Mesendoderm (in vitro differentiated cells): ENCODE measurements at regions not wholly inside any gene's neighbourhood (a gene's known extent, or its start where the extent isn't known, plus 50 kb on each side); places are given as distances from the start of the nearest gene placed in this dataset.
A peak's percentile ranks its signal among the peaks of the same experiment; 100 is the strongest.

ENCODE experiments used
- DNase-seq: peaks from one replicate; pipeline ENCODE4 v3.0.0; 2013
- H2AK5ac ChIP-seq: 2 replicates; pipeline ENCODE4 v1.6.1; 2013; ENCODE audit warnings: low read length, inconsistent platforms
- H2BK120ac ChIP-seq: 2 replicates; pipeline ENCODE4 v1.6.1; 2013; ENCODE audit warnings: low read depth, mild to moderate bottlenecking, low read length, moderate library complexity, mixed read lengths
- H2BK15ac ChIP-seq: replicated peaks from 2 replicates; pipeline ENCODE4 v1.6.1; 2013; ENCODE audit warnings: low read depth, mild to moderate bottlenecking, moderate library complexity
- H2BK5ac ChIP-seq: 2 replicates; pipeline ENCODE4 v1.6.1; 2013; ENCODE audit warnings: low read length, inconsistent platforms
- H3K18ac ChIP-seq: 2 replicates; pipeline ENCODE4 v1.6.1; 2013; ENCODE audit warnings: mild to moderate bottlenecking, low read length, mixed read lengths
- H3K23ac ChIP-seq: one replicate; pipeline ENCODE4 v1.6.1; 2013; ENCODE audit warnings: low read length
- H3K27ac ChIP-seq: 2 replicates; pipeline ENCODE4 v1.5.1; 2013; ENCODE audit warnings: low read depth, mild to moderate bottlenecking, inconsistent platforms, low read length, moderate library complexity
- H3K27me3 ChIP-seq: 2 replicates; pipeline ENCODE4 v1.6.1; 2013; ENCODE audit warnings: low read length, control low read depth, mild to moderate bottlenecking, inconsistent platforms; ENCODE audit not compliant: insufficient read depth, poor library complexity
- H3K36me3 ChIP-seq: 2 replicates; pipeline ENCODE4 v1.6.1; 2013; ENCODE audit warnings: low read length, inconsistent platforms; ENCODE audit not compliant: control insufficient read depth, insufficient read depth
- H3K4ac ChIP-seq: one replicate; pipeline ENCODE4 v1.6.1; 2013; ENCODE audit warnings: low read depth, mild to moderate bottlenecking, low read length, moderate library complexity
- H3K4me1 ChIP-seq: 2 replicates; pipeline ENCODE4 v1.6.1; 2013; ENCODE audit warnings: low read depth, low read length, inconsistent platforms; ENCODE audit not compliant: control insufficient read depth
- H3K4me2 ChIP-seq: 2 replicates; pipeline ENCODE4 v1.6.1; 2013; ENCODE audit warnings: low read length
- H3K4me3 ChIP-seq: 2 replicates; pipeline ENCODE4 v1.5.1; 2013; ENCODE audit warnings: mild to moderate bottlenecking, low read length
- H3K56ac ChIP-seq: one replicate; pipeline ENCODE4 v1.6.1; 2013; ENCODE audit warnings: low read length
- H3K79me1 ChIP-seq: 2 replicates; pipeline ENCODE4 v1.6.1; 2013; ENCODE audit warnings: low read length, inconsistent platforms
- H3K79me2 ChIP-seq: 2 replicates; pipeline ENCODE4 v1.6.1; 2013; ENCODE audit warnings: mild to moderate bottlenecking, low read length; ENCODE audit not compliant: control insufficient read depth, insufficient read depth
- H3K9ac ChIP-seq: 2 replicates; pipeline ENCODE4 v1.6.1; 2013; ENCODE audit warnings: low read length, inconsistent platforms
- H4K5ac ChIP-seq: one replicate; pipeline ENCODE4 v1.6.1; 2013; ENCODE audit warnings: low read length
- H4K8ac ChIP-seq: one replicate; pipeline ENCODE4 v1.6.1; 2013; ENCODE audit warnings: low read depth, mild to moderate bottlenecking, control low read depth, low read length, moderate library complexity
- WGBS: extraction: QIAGEN DNeasy Blood & Tissue Kit; methylation state at CpG from one replicate; pipeline ENCODE4 v1.1.7; 2013; ENCODE audit warnings: low lambda C conversion rate, missing lambda C conversion rate; ENCODE audit not compliant: insufficient coverage; ENCODE audit errors: extremely low coverage; 5-methylcytosine and 5-hydroxymethylcytosine counted together

- H3K23ac ChIP-seq = no peak overlapping the region
- no peak overlapping the region for H4K5ac ChIP-seq
- no peak overlapping the region for H2BK5ac ChIP-seq
- no peak overlapping the region for H3K4ac ChIP-seq
- H3K36me3 ChIP-seq = no peaks in the 10 kb centered on the region
- H3K4me1 ChIP-seq = no peaks in the 10 kb centered on the region
- no peak overlapping the region for H3K56ac ChIP-seq
- no peak overlapping the region for H2BK15ac ChIP-seq
- H3K79me1 ChIP-seq = no peaks in the 10 kb centered on the region
- no peak overlapping the region for H3K4me3 ChIP-seq
- peak; percentile 26 for DNase-seq
- WGBS = no CpG with 5 or more reads among the region's 1 CpG
- no peak overlapping the region for H3K9ac ChIP-seq
- H3K27ac ChIP-seq = no peak overlapping the region
- H4K8ac ChIP-seq = no peak overlapping the region
- H2BK120ac ChIP-seq = no peak overlapping the region
- H3K79me2 ChIP-seq = no peaks in the 10 kb centered on the region
- H3K27me3 ChIP-seq = no peaks in the 10 kb centered on the region
- no peak overlapping the region for H3K18ac ChIP-seq
- no peak overlapping the region for H2AK5ac ChIP-seq
- no peak overlapping the region for H3K4me2 ChIP-seq
These were observed 780.2 kb upstream of the WWC1 start for GRCh38 chr5:167511276-167511675.

- no peak for DNase-seq
- Histone ChIP-seq H3K79me2 (no peaks in the 10 kb centered on the region), H3K36me3 (no peaks in the 10 kb centered on the region), H4K5ac (no peak overlapping the region), H2BK5ac (no peak overlapping the region), H3K9ac (no peak overlapping the region), H3K27ac (no peak overlapping the region), H3K4me1 (no peaks in the 10 kb centered on the region), H4K8ac (no peak overlapping the region), H3K79me1 (no peaks in the 10 kb centered on the region), H2AK5ac (no peak overlapping the region), H3K4me3 (no peak overlapping the region), H3K27me3 (no peaks in the 10 kb centered on the region), H3K23ac (no peak overlapping the region), H3K4ac (no peak overlapping the region), H2BK15ac (no peak overlapping the region), H3K18ac (no peak overlapping the region), H3K56ac (no peak overlapping the region), H3K4me2 (no peak overlapping the region), H2BK120ac (no peak overlapping the region)
- no CpG with 5 or more reads among the region's 2 CpGs for WGBS
These were observed 779.3 kb upstream of the WWC1 start for GRCh38 chr5:167512111-167512510.

GRCh38 chr5:167513381-167513780 is 778.1 kb upstream of the WWC1 start:
- Histone ChIP-seq H3K27ac (no peak overlapping the region), H2AK5ac (no peak overlapping the region), H4K8ac (no peak overlapping the region), H3K79me1 (no peaks in the 10 kb centered on the region), H4K5ac (no peak overlapping the region), H3K4me3 (no peak overlapping the region), H3K18ac (no peak overlapping the region), H3K4me2 (no peak overlapping the region), H3K27me3 (no peaks in the 10 kb centered on the region), H3K56ac (no peak overlapping the region), H3K4ac (no peak overlapping the region), H3K9ac (no peak overlapping the region), H3K4me1 (no peaks in the 10 kb centered on the region), H2BK5ac (no peak overlapping the region), H3K79me2 (no peaks in the 10 kb centered on the region), H3K23ac (no peak overlapping the region), H2BK15ac (no peak overlapping the region), H2BK120ac (no peak overlapping the region), H3K36me3 (no peaks in the 10 kb centered on the region)
- WGBS = no CpG with 5 or more reads among the region's 7 CpGs
- no peak for DNase-seq

- H3K4ac ChIP-seq = no peak overlapping the region
- no peak overlapping the region for H3K4me3 ChIP-seq
- H2AK5ac ChIP-seq = no peak overlapping the region
- H3K9ac ChIP-seq = no peak overlapping the region
- no CpG with 5 or more reads among the region's 2 CpGs for WGBS
- no peak overlapping the region for H4K8ac ChIP-seq
- H3K56ac ChIP-seq = no peak overlapping the region
- H3K18ac ChIP-seq = no peak overlapping the region
- no peak overlapping the region for H3K23ac ChIP-seq
- H3K4me2 ChIP-seq = no peak overlapping the region
- no peaks in the 10 kb centered on the region for H3K79me1 ChIP-seq
- H3K27ac ChIP-seq = no peak overlapping the region
- H2BK15ac ChIP-seq = no peak overlapping the region
- no peak overlapping the region for H4K5ac ChIP-seq
- H3K27me3 ChIP-seq = no peaks in the 10 kb centered on the region
- no peaks in the 10 kb centered on the region for H3K79me2 ChIP-seq
- H2BK120ac ChIP-seq = no peak overlapping the region
- no peak overlapping the region for H2BK5ac ChIP-seq
- no peak for DNase-seq
- H3K4me1 ChIP-seq = no peaks in the 10 kb centered on the region
- H3K36me3 ChIP-seq = no peaks in the 10 kb centered on the region
These were observed 777.0 kb upstream of the WWC1 start for GRCh38 chr5:167514461-167514860.

DNA sequence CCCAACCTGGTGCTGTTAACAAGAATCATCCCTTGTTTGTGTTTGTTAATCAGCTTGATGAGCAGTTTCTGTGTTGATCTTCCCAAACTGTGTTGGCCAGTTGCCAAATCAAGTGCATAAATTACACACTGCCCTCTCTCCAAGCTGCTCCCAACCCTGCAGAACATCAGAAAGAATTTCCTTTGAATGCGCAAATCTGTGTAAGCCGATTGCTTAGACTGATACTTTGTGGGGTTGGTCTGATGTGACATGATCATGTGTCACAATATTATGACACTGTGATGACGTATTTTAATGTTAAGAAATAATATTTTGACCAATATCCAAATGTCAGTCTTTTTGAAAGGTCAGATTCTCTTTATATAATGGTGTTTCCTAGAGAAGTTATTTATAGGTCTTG is 766.4 kb upstream of the WWC1 start:
- no peak for DNase-seq
- no peak overlapping the region for H3K56ac ChIP-seq
- no peak overlapping the region for H3K4me3 ChIP-seq
- H4K5ac ChIP-seq = no peak overlapping the region
- no peak overlapping the region for H3K4me2 ChIP-seq
- no peak overlapping the region for H4K8ac ChIP-seq
- H3K18ac ChIP-seq = no peak overlapping the region
- no peaks in the 10 kb centered on the region for H3K4me1 ChIP-seq
- no peaks in the 10 kb centered on the region for H3K27me3 ChIP-seq
- H3K79me1 ChIP-seq = no peaks in the 10 kb centered on the region
- H2BK120ac ChIP-seq = no peak overlapping the region
- no CpG with 5 or more reads among the region's 3 CpGs for WGBS
- H2BK5ac ChIP-seq = no peak overlapping the region
- H3K4ac ChIP-seq = no peak overlapping the region
- no peaks in the 10 kb centered on the region for H3K79me2 ChIP-seq
- no peak overlapping the region for H3K27ac ChIP-seq
- H3K9ac ChIP-seq = no peak overlapping the region
- no peak overlapping the region for H2BK15ac ChIP-seq
- H2AK5ac ChIP-seq = no peak overlapping the region
- no peak overlapping the region for H3K23ac ChIP-seq
- no peaks in the 10 kb centered on the region for H3K36me3 ChIP-seq

DNA sequence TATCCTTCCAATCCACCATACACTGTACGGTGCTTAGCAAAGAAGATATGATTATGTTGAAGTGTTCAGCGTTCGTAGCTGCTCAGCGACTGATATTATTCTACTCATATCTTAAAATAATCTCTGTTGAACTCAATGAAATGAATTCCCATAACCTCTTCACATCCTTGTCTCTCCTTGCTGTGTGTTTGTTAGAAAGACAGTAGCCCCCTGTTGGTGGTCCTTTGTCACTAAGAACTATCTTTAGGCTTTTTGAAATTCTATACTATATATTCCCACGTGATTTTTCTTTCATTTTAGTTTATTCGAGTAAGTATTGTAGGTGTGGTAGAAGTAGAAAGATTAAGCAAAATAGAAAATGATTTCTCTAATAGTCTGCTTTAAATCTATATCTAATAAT is 762.8 kb upstream of the WWC1 start:
- Histone ChIP-seq H3K56ac (no peak overlapping the region), H4K8ac (no peak overlapping the region), H3K4me2 (no peak overlapping the region), H2BK5ac (no peak overlapping the region), H3K18ac (no peak overlapping the region), H3K4ac (no peak overlapping the region), H3K27me3 (no peaks in the 10 kb centered on the region), H3K4me3 (no peak overlapping the region), H3K27ac (no peak overlapping the region), H3K4me1 (no peaks in the 10 kb centered on the region), H2BK120ac (no peak overlapping the region), H3K23ac (no peak overlapping the region), H2BK15ac (no peak overlapping the region), H2AK5ac (no peak overlapping the region), H4K5ac (no peak overlapping the region), H3K36me3 (no peaks in the 10 kb centered on the region), H3K79me1 (no peaks in the 10 kb centered on the region), H3K79me2 (no peaks in the 10 kb centered on the region), H3K9ac (no peak overlapping the region)
- DNase-seq = peak; percentile 38
- WGBS = 100% methylated on average over 1 of the region's 6 CpGs
